ENCODE measurements at regions not wholly inside any gene's neighbourhood (a gene's known extent, or its start where the extent isn't known, plus 50 kb on each side); places are given as distances from the start of the nearest gene placed in this dataset.

GRCh38 chr14:38330275-38330674 is 74.4 kb upstream of the CLEC14A start:
- H3K27me3 ChIP-seq (replicated peaks in 1 of 4; ENCODE audit: control insufficient read depth in 3 of 4, extremely low read depth in 1 of 4, insufficient read depth in 3 of 4, low read length in 3 of 4) = no peaks in the 10 kb centered on the region
- no peak overlapping the region for H2AFZ ChIP-seq (ENCODE audit: low read length)
- H2BK15ac ChIP-seq (ENCODE audit: low read length) = no peak overlapping the region
- H2BK20ac ChIP-seq (ENCODE audit: low read length) = no peak overlapping the region
- no peak overlapping the region for H3K9ac ChIP-seq (replicated peaks in 1 of 4; ENCODE audit: extremely low read depth in 1 of 4, low read depth in 3 of 4, low read length in 3 of 4)
- H3K4ac ChIP-seq (replicated peaks; ENCODE audit: insufficient read length, low read depth, low read length) = no peak overlapping the region
- H3K23ac ChIP-seq (ENCODE audit: insufficient read length) = no peak overlapping the region
- 0 out of 4 replicates have a peak overlapping the region, but pooled peaks of 1 of the 2 experiments have one; percentile 2 for H3K4me2 ChIP-seq (ENCODE audit: insufficient read depth in 1 of 2, low read depth in 2 of 2, low read length in 2 of 2)
- H2BK5ac ChIP-seq (ENCODE audit: low read depth, low read length) = no peak overlapping the region
- no peaks in the 10 kb centered on the region for H3K79me1 ChIP-seq (ENCODE audit: low read depth, low read length)
- no peak for DNase-seq (ENCODE audit: low read depth in 1 of 2, low spot score in 2 of 2)
- no peak overlapping the region for H3K27ac ChIP-seq (ENCODE audit: low read depth, low read length)
- H3K9me3 ChIP-seq (ENCODE audit: insufficient read depth in 2 of 2, low read depth in 1 of 2, low read length in 1 of 2) = peaks cover 0 to 9% of the 10 kb centered on the region in 2 experiments; a peak in 2 of 4 replicates
- ChIA-PET CTCF (ENCODE audit: partially characterized antibody) (no interaction called here), POLR2A (ENCODE audit: partially characterized antibody) (interaction anchor here (1.9 kb wide), 1 partner anchor 52 kb away, joined by 5 read pairs; no protein-coding TSS in a partner anchor)
- no peaks in the 10 kb centered on the region for H3K36me3 ChIP-seq (ENCODE audit: control insufficient read depth in 2 of 4, insufficient read depth in 4 of 4, low read length in 3 of 4)
- no peaks in the 10 kb centered on the region for H3K23me2 ChIP-seq (ENCODE audit: low read depth, low read length)
- no peak overlapping the region for H4K5ac ChIP-seq (ENCODE audit: insufficient read length, low read depth, low read length)
- no peak overlapping the region for H3K14ac ChIP-seq (ENCODE audit: insufficient read length)
- FAIRE-seq = peak; percentile 50
- no peak overlapping the region for H2AK5ac ChIP-seq (ENCODE audit: low read depth, low read length)
- no peak overlapping the region for H3K56ac ChIP-seq (replicated peaks; ENCODE audit: insufficient read length, low read depth, low read length)
- peaks cover 0 to 9% (median 0%) of the 10 kb centered on the region in 4 experiments; a peak in 2 of 7 replicates for H3K4me1 ChIP-seq (replicated peaks in 1 of 4; ENCODE audit: control insufficient read depth in 3 of 4, insufficient read depth in 4 of 4, low read length in 3 of 4)
- 41% methylated on average over 2 of the region's 2 CpGs; no CpG with 5 or more reads in 1 of the 2 experiments for WGBS, 2 experiments (ENCODE audit: extremely low coverage in 1 of 2, insufficient coverage in 1 of 2, insufficient read length in 1 of 2, insufficient replicate concordance in 2 of 2, low coverage in 1 of 2, low lambda C conversion rate in 2 of 2, missing lambda C conversion rate in 1 of 2)
- no peak overlapping the region for H3K18ac ChIP-seq (ENCODE audit: extremely low read depth, low read length)
- no peak overlapping the region for H4K8ac ChIP-seq (ENCODE audit: extremely low read depth, insufficient read depth, low read length)
- no peak overlapping the region for H2BK12ac ChIP-seq (ENCODE audit: low read depth, low read length)
- no peak overlapping the region for H4K91ac ChIP-seq (replicated peaks; ENCODE audit: insufficient read length, low read length)
- no peaks in the 10 kb centered on the region for H4K20me1 ChIP-seq (replicated peaks in 1 of 2; ENCODE audit: control insufficient read depth in 1 of 2, insufficient read depth in 2 of 2, low read length in 2 of 2)
- no peaks in the 10 kb centered on the region for H3K79me2 ChIP-seq (ENCODE audit: control insufficient read depth in 1 of 2, insufficient read depth in 2 of 2, low read length in 2 of 2)
- no peak overlapping the region for H2BK120ac ChIP-seq (replicated peaks; ENCODE audit: low read depth, low read length)
- H3K4me3 ChIP-seq (ENCODE audit: extremely low read depth in 1 of 4, insufficient read depth in 2 of 4, low read depth in 3 of 4, low read length in 4 of 4) = no peak overlapping the region
- no peak for TF ChIP-seq EZH2 (IDR thresholded peaks at IDR 0.05; ENCODE audit: low read depth, low read length, severe bottlenecking)
- TF ChIP-seq MAX (IDR thresholded peaks at IDR 0.05) = no peak
- TF ChIP-seq JUND (IDR thresholded peaks at IDR 0.05; ENCODE audit: low read length) = no peak
- no peak for TF ChIP-seq TBP (IDR thresholded peaks at IDR 0.05; ENCODE audit: low read depth, low read length)
- TF ChIP-seq GTF2F1 (IDR thresholded peaks at IDR 0.05; ENCODE audit: borderline replicate concordance, low read depth, low read length) = no peak
- TF ChIP-seq, protein P1, sequence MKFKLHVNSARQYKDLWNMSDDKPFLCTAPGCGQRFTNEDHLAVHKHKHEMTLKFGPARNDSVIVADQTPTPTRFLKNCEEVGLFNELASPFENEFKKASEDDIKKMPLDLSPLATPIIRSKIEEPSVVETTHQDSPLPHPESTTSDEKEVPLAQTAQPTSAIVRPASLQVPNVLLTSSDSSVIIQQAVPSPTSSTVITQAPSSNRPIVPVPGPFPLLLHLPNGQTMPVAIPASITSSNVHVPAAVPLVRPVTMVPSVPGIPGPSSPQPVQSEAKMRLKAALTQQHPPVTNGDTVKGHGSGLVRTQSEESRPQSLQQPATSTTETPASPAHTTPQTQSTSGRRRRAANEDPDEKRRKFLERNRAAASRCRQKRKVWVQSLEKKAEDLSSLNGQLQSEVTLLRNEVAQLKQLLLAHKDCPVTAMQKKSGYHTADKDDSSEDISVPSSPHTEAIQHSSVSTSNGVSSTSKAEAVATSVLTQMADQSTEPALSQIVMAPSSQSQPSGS (IDR thresholded peaks at IDR 0.05; ENCODE audit: low read length) = no peak

Measured in H1 (cell line).